GM21786 (cell line): ENCODE measurements at regions not wholly inside any gene's neighbourhood (a gene's known extent, or its start where the extent isn't known, plus 50 kb on each side); places are given as distances from the start of the nearest gene placed in this dataset.
A peak's percentile ranks its signal among the peaks of the same experiment; 100 is the strongest.

Experiments
- ATAC-seq: cut with Tn5 transposase; IDR thresholded peaks from one replicate; pipeline ENCODE4 v1.9.1; 2021; ENCODE audit not compliant: unreplicated experiment

GRCh38 chr3:106018929-106019550, 150.2 kb upstream of the CBLB start:
- ATAC-seq = no peak

- ATAC-seq = no peak
Observed at GRCh38 chr3:106022913-106023312, 154.1 kb upstream of the CBLB start.

GRCh38 chr3:106025151-106025722, 156.4 kb upstream of the CBLB start:
- no peak for ATAC-seq

- ATAC-seq = no peak
Observed at GRCh38 chr3:106029954-106030626, 161.3 kb upstream of the CBLB start.

- no peak for ATAC-seq
Observed at GRCh38 chr3:106030627-106030963, 161.8 kb upstream of the CBLB start.

- ATAC-seq = no peak
Observed at GRCh38 chr3:106032479-106032878, 163.7 kb upstream of the CBLB start.

- ATAC-seq = no peak
Observed at GRCh38 chr3:106033654-106034053, 164.8 kb upstream of the CBLB start.

- no peak for ATAC-seq
Observed at GRCh38 chr3:106034313-106034712, 165.5 kb upstream of the CBLB start.

- ATAC-seq = no peak
Observed at GRCh38 chr3:106035619-106036018, 166.8 kb upstream of the CBLB start.

GRCh38 chr3:106036696-106037095, 167.9 kb upstream of the CBLB start:
- no peak for ATAC-seq

- no peak for ATAC-seq
Observed at GRCh38 chr3:106047221-106047620, 178.4 kb upstream of the CBLB start.

GRCh38 chr3:106048946-106049481, 180.2 kb upstream of the CBLB start:
- ATAC-seq = no peak

GRCh38 chr3:106049821-106050220, 181.0 kb upstream of the CBLB start:
- no peak for ATAC-seq

- ATAC-seq = no peak
Observed at GRCh38 chr3:106056931-106057330, 188.1 kb upstream of the CBLB start.

- no peak for ATAC-seq
Observed at GRCh38 chr3:106058475-106058874, 189.7 kb upstream of the CBLB start.

- no peak for ATAC-seq
Observed at GRCh38 chr3:106059953-106060517, 191.2 kb upstream of the CBLB start.

GRCh38 chr3:106063909-106064308, 195.1 kb upstream of the CBLB start:
- ATAC-seq = no peak

- no peak for ATAC-seq
Observed at GRCh38 chr3:106065831-106066230, 197.0 kb upstream of the CBLB start.

GRCh38 chr3:106067711-106068110, 198.9 kb upstream of the CBLB start:
- ATAC-seq = peak; percentile 79

GRCh38 chr3:106068381-106068780, 199.6 kb upstream of the CBLB start:
- ATAC-seq = no peak

- ATAC-seq = peak; percentile 89
Observed at GRCh38 chr3:106068795-106069194, 200.0 kb upstream of the CBLB start.

GRCh38 chr3:106070187-106070586, 201.4 kb upstream of the CBLB start:
- no peak for ATAC-seq
